Esophagus muscularis mucosa (tissue), 4 donors: ENCODE measurements at regions not wholly inside any gene's neighbourhood (a gene's known extent, or its start where the extent isn't known, plus 50 kb on each side); places are given as distances from the start of the nearest gene placed in this dataset.
A peak's percentile ranks its signal among the peaks of the same experiment; 100 is the strongest.

ENCODE experiments used
- DNase-seq: peaks from one replicate; pipeline ENCODE4 v3.0.0-alpha.2; 2017; ENCODE audit errors: extremely low spot score
- H3K27ac ChIP-seq, 4 donors: fragments of 200-600 bp; sonication (generic); replicated peaks in 1 of 4; 1 replicate in 3 of 4; 2 replicates in 1 of 4; pipeline ENCODE4 v1.5.1; 2016 to 2019; ENCODE audit warnings: mild to moderate bottlenecking in 1 of 4
- H3K27me3 ChIP-seq, 4 donors: fragments of 200-600 bp; sonication (generic); one replicate each; pipeline versions ENCODE4 v1.5.1 to v1.6.0; 2016 to 2019
- H3K36me3 ChIP-seq, 4 donors: fragments of 200-600 bp; sonication (generic); one replicate each; pipeline ENCODE4 v1.5.1; 2016 to 2019
- H3K4me1 ChIP-seq, 4 donors: fragments of 200-600 bp; sonication (generic); one replicate each; pipeline ENCODE4 v1.5.1; 2016 to 2019
- H3K4me3 ChIP-seq, 4 donors: fragments of 200-600 bp; sonication (generic); 1 replicate in 2 of 4; 2 replicates in 2 of 4; pipeline ENCODE4 v1.5.1; 2016 to 2019; ENCODE audit warnings: mild to moderate bottlenecking in 4 of 4, moderate library complexity in 1 of 4
- H3K9me3 ChIP-seq, 4 donors: fragments of 200-600 bp; sonication (generic); 1 replicate in 3 of 4; 2 replicates in 1 of 4; pipeline ENCODE4 v1.5.1; 2016 to 2019
- EP300 ChIP-seq: sonication (generic); formaldehyde crosslinking; IDR thresholded peaks from one replicate; pipeline ENCODE4 v1.6.1; 2017; ENCODE audit warnings: antibody characterized with exemption
- POLR2A ChIP-seq: fragments of 450-650 bp; IDR thresholded peaks from one replicate; pipeline ENCODE4 v1.6.1; 2017; ENCODE audit warnings: antibody characterized with exemption, moderate library complexity, mild to moderate bottlenecking, low read depth
- POLR2AphosphoS5 ChIP-seq, 2 donors: sonication (generic); formaldehyde crosslinking; IDR thresholded peaks; one replicate each; pipeline ENCODE4 v1.6.1; 2017; ENCODE audit warnings: antibody characterized with exemption in 2 of 2
- WGBS: methylation state at CpG from one replicate; pipeline ENCODE4 v1.1.5; 2018; 5-methylcytosine and 5-hydroxymethylcytosine counted together
- intact Hi-C: fragments of 100-400 bp; cut with DNase I; formaldehyde crosslinking; loops from one replicate; pipeline ENCODE4 v1.15.1; 2023
- TF ChIP-seq, protein P1 (sequence below), 3 experiments: fragments of 200-600 bp in 2 of 3; fragments of 450-650 bp in 1 of 3; sonication (generic) in 2 of 3; IDR thresholded peaks; one replicate each; pipeline ENCODE4 v1.5.1; 2017 to 2019; ENCODE audit warnings: antibody characterized with exemption in 3 of 3, mild to moderate bottlenecking in 2 of 3, moderate library complexity in 1 of 3

GRCh38 chr15:31433091-31433490, 106.5 kb downstream of the KLF13 start:
- WGBS, result 86% methylated on average over 4 of the region's 4 CpGs
- Histone ChIP-seq H3K4me3 (no peak overlapping the region), H3K36me3 (no peaks in the 10 kb centered on the region), H3K9me3 (no peaks in the 10 kb centered on the region), H3K4me1 (peaks cover 21 to 24% (median 24%) of the 10 kb centered on the region in 4 donors), H3K27me3 (no peaks in the 10 kb centered on the region), H3K27ac (no peak overlapping the region)
- TF ChIP-seq, protein P1, sequence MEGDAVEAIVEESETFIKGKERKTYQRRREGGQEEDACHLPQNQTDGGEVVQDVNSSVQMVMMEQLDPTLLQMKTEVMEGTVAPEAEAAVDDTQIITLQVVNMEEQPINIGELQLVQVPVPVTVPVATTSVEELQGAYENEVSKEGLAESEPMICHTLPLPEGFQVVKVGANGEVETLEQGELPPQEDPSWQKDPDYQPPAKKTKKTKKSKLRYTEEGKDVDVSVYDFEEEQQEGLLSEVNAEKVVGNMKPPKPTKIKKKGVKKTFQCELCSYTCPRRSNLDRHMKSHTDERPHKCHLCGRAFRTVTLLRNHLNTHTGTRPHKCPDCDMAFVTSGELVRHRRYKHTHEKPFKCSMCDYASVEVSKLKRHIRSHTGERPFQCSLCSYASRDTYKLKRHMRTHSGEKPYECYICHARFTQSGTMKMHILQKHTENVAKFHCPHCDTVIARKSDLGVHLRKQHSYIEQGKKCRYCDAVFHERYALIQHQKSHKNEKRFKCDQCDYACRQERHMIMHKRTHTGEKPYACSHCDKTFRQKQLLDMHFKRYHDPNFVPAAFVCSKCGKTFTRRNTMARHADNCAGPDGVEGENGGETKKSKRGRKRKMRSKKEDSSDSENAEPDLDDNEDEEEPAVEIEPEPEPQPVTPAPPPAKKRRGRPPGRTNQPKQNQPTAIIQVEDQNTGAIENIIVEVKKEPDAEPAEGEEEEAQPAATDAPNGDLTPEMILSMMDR (IDR thresholded peaks at IDR 0.05), result no peak
- TF ChIP-seq POLR2A, result no peak
- no peak for TF ChIP-seq EP300
- no peak for TF ChIP-seq POLR2AphosphoS5 (IDR thresholded peaks at IDR 0.05)
- intact Hi-C loops, result no loop called here
- no peak for DNase-seq

DNA sequence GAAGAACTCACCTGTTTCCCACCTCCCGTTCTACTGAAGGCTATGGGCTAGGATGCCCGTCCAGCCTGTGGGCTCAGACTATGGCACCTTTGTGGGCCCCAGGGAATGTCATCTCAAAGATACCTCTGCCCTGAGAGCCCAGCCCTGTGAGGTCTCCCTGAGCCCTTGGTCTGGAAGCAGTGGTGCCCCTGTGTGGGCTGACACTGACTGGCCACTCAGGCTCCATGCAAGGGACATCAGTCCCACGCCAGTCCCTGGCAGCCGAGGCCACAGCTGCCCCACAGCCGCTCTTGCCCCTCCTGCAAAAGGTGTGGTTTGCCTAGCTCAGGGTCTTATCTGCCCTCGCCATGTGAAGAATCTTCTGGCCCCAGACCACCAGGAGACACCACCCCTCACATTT, 106.9 kb downstream of the KLF13 start:
- Histone ChIP-seq H3K9me3 (no peaks in the 10 kb centered on the region), H3K27ac (no peak overlapping the region), H3K27me3 (no peaks in the 10 kb centered on the region), H3K4me3 (no peak overlapping the region), H3K36me3 (no peaks in the 10 kb centered on the region), H3K4me1 (peaks cover 21 to 24% (median 24%) of the 10 kb centered on the region in 4 donors)
- DNase-seq, result no peak
- intact Hi-C loops, result no loop called here
- TF ChIP-seq EP300 (no peak), POLR2A (no peak), POLR2AphosphoS5 (IDR thresholded peaks at IDR 0.05) (no peak)
- TF ChIP-seq, protein P1 (IDR thresholded peaks at IDR 0.05), result no peak
- 100% methylated on average over 5 of the region's 6 CpGs for WGBS

- no peak for DNase-seq
- no peaks in the 10 kb centered on the region for H3K36me3 ChIP-seq
- intact Hi-C loops, result no loop called here
- no peaks in the 10 kb centered on the region for H3K9me3 ChIP-seq
- no peak for TF ChIP-seq POLR2A
- TF ChIP-seq EP300, result no peak
- TF ChIP-seq, protein P1 (IDR thresholded peaks at IDR 0.05), result no peak
- no peak for TF ChIP-seq POLR2AphosphoS5 (IDR thresholded peaks at IDR 0.05)
- no peak overlapping the region for H3K4me3 ChIP-seq
- peaks cover 21 to 24% (median 24%) of the 10 kb centered on the region in 4 donors for H3K4me1 ChIP-seq
- H3K27ac ChIP-seq, result peak overlapping the region; percentile 58 to 71 (median 68)
- WGBS, result 98% methylated on average over 3 of the region's 3 CpGs
- no peaks in the 10 kb centered on the region for H3K27me3 ChIP-seq
These were observed 107.6 kb downstream of the KLF13 start for GRCh38 chr15:31434275-31434587.

DNA sequence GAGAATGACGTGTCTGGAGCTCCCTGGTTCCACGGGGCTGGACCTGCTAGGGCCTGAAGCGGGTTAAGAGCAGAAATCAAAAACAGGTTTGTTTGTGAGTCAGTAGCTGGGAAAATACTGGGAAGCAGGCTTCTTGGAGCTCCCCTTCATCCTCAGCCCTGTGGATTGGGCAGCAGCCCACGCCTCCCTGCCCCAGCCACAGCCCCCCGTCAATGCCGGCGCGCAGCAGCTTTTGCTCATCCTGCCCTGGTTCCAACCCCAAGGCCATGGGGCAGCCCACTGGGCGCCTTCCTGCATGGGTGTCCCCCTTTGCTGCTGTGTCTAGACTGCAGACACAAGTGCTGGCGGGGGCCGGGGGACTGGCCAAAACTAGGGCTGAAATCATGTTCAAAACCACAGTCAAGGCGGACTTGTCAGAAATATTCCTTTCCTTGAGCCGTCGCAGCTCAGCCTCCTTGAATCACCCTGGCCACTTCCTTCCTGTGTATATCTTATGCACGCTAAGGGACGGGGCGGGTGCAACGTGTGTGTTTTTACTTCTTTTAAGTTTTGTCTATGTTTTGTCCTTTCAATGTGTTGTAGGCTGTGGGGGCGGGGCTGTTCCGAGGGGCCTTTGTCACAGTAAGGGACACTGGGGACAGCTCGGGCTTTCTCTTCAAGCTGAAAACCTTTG, 108.1 kb downstream of the KLF13 start:
- DNase-seq, result peak; percentile 93
- Histone ChIP-seq H3K27ac (peak overlapping the region; percentile 58 to 71 (median 68)), H3K4me1 (peaks cover 21 to 24% (median 24%) of the 10 kb centered on the region in 4 donors), H3K4me3 (peak overlapping the region; percentile 19 to 28 (median 24)), H3K27me3 (no peaks in the 10 kb centered on the region), H3K36me3 (no peaks in the 10 kb centered on the region), H3K9me3 (no peaks in the 10 kb centered on the region)
- no peak for TF ChIP-seq POLR2A
- TF ChIP-seq, protein P1 (IDR thresholded peaks at IDR 0.05), result no peak
- TF ChIP-seq POLR2AphosphoS5 (IDR thresholded peaks at IDR 0.05), result no peak
- no peak for TF ChIP-seq EP300
- intact Hi-C loops, result loop anchor here (5.0 kb wide), 5 partner anchors 53 to 232 kb away; partner anchors contain the start of gene KLF13
- WGBS, result 67% methylated on average over 21 of the region's 21 CpGs
